A549 (cell line): ENCODE measurements at regions not wholly inside any gene's neighbourhood (a gene's known extent, or its start where the extent isn't known, plus 50 kb on each side); places are given as distances from the start of the nearest gene placed in this dataset.

Experiments used
- ATAC-seq, 2 experiments: fragments of 200-7000 bp in 1 of 2; fragments of >200 bp in 1 of 2; cut with Nextera tagmentation in 1 of 2; cut with Tn5 transposase in 1 of 2; 3 replicates each; pipeline versions ENCODE4 v1.8.0 to v1.9.1; 2018 to 2020; ENCODE audit warnings: mild to moderate bottlenecking in 1 of 2, moderate library complexity in 1 of 2
- CTCF ChIA-PET: fragments of 300-600 bp; sonication (Branson Sonifier 250); formaldehyde crosslinking; extraction: SDS; loops from one replicate; lab custom pipeline; 2021; ENCODE audit warnings: antibody characterized with exemption, inconsistent platforms; lab: Yijun Ruan, JAX
- POLR2A ChIA-PET: fragments of 350-600 bp; formaldehyde crosslinking; extraction: SDS; loops from one replicate; lab custom pipeline; 2021; ENCODE audit warnings: antibody characterized with exemption, inconsistent platforms; lab: Yijun Ruan, JAX
- DNase-seq, 2 experiments: peaks; one replicate each; pipeline versions ENCODE4 v3.0.0 to v3.0.0-alpha.2; 2011 to 2016; ENCODE audit warnings: low read depth in 1 of 2, low spot score in 1 of 2
- FAIRE-seq: peaks from 2 replicates; lab custom pipeline; 2011; peaks lifted over from hg19 to GRCh38; lab: Jason Lieb, UNC
- H3K27ac ChIP-seq, 2 experiments: fragments of >200 bp; sonication (Bioruptor Twin); formaldehyde crosslinking; 3 replicates each; pipeline ENCODE4 v1.5.1; 2016 to 2017
- H3K4me1 ChIP-seq: fragments of >200 bp; sonication (Bioruptor Twin); formaldehyde crosslinking; 3 replicates; pipeline ENCODE4 v1.6.1; 2016
- H3K4me2 ChIP-seq: fragments of >200 bp; sonication (Bioruptor Twin); formaldehyde crosslinking; 3 replicates; pipeline ENCODE4 v1.6.1; 2016
- H3K4me3 ChIP-seq: fragments of >200 bp; sonication (Bioruptor Twin); formaldehyde crosslinking; 3 replicates; pipeline ENCODE4 v1.5.1; 2016
- H3K9me3 ChIP-seq: fragments of >200 bp; sonication (Bioruptor Twin); formaldehyde crosslinking; 3 replicates; pipeline ENCODE4 v1.6.1; 2016
- BHLHE40 ChIP-seq: IDR thresholded peaks from 2 replicates; pipeline ENCODE4 v1.6.1; 2012; ENCODE audit warnings: low read depth, low read length, inconsistent platforms
- CEBPB ChIP-seq, 2 experiments: fragments of >200 bp in 1 of 2; sonication (Bioruptor Twin) in 1 of 2; formaldehyde crosslinking in 1 of 2; IDR thresholded peaks; 2 replicates each; pipeline ENCODE4 v1.6.1; 2012 to 2016
- ESRRA ChIP-seq: fragments of 150-350 bp; IDR thresholded peaks from 2 replicates; pipeline ENCODE4 v1.6.1; 2014; ENCODE audit warnings: mild to moderate bottlenecking, low read length, borderline replicate concordance
- FOSB ChIP-seq: fragments of 250-450 bp; sonication (Bioruptor Pico); IDR thresholded peaks from 2 replicates; pipeline ENCODE4 v1.5.0; 2020; ENCODE audit warnings: mild to moderate bottlenecking, moderate library complexity
- GATA3 ChIP-seq: IDR thresholded peaks from 2 replicates; pipeline ENCODE4 v1.6.1; 2012; ENCODE audit warnings: borderline replicate concordance
- HDAC2 ChIP-seq: fragments of 200-600 bp; sonication (generic); IDR thresholded peaks from 2 replicates; pipeline ENCODE4 v1.6.1; 2016
- HEYL ChIP-seq: fragments of 250-450 bp; sonication (Bioruptor Pico); IDR thresholded peaks from 2 replicates; pipeline ENCODE4 v1.8.0; 2021; ENCODE audit warnings: mild to moderate bottlenecking, moderate library complexity
- HOXA7 ChIP-seq: fragments of 250-450 bp; sonication (Bioruptor Pico); IDR thresholded peaks from 2 replicates; pipeline ENCODE4 v1.5.0; 2020; ENCODE audit warnings: mild to moderate bottlenecking, moderate library complexity
- HOXB13 ChIP-seq: fragments of 250-450 bp; sonication (Bioruptor Pico); IDR thresholded peaks from 2 replicates; pipeline ENCODE4 v1.5.0; 2020; ENCODE audit warnings: low read depth, mild to moderate bottlenecking, moderate library complexity
- JUN ChIP-seq, 2 experiments: fragments of >200 bp; sonication (Bioruptor Twin); formaldehyde crosslinking; IDR thresholded peaks; 2 replicates in 1 of 2; 3 replicates in 1 of 2; pipeline ENCODE4 v1.6.1; 2016 to 2017
- KDM1A ChIP-seq: fragments of 200-600 bp; sonication (generic); IDR thresholded peaks from 2 replicates; pipeline ENCODE4 v1.6.1; 2016; ENCODE audit warnings: low read depth, mild to moderate bottlenecking
- KDM5A ChIP-seq: fragments of 200-600 bp; sonication (generic); IDR thresholded peaks from 2 replicates; pipeline ENCODE4 v1.6.1; 2016; ENCODE audit warnings: antibody characterized with exemption, mild to moderate bottlenecking
- NPAS2 ChIP-seq: fragments of 250-450 bp; sonication (Bioruptor Pico); IDR thresholded peaks from 2 replicates; pipeline ENCODE4 v1.8.0; 2022; ENCODE audit warnings: mild to moderate bottlenecking, moderate library complexity, borderline replicate concordance
- POLR2AphosphoS2 ChIP-seq: conservative IDR thresholded peaks from 2 replicates; pipeline ENCODE4 v1.6.1; 2012; ENCODE audit warnings: low read length, improper control_type of control experiment, inconsistent platforms
- RAD21 ChIP-seq, 2 experiments: fragments of >200 bp in 1 of 2; sonication (Bioruptor Twin) in 1 of 2; formaldehyde crosslinking in 1 of 2; IDR thresholded peaks in 1 of 2; conservative IDR thresholded peaks in 1 of 2; 2 replicates in 1 of 2; 3 replicates in 1 of 2; pipeline ENCODE4 v1.6.1; 2012 to 2018; ENCODE audit warnings: inconsistent platforms in 1 of 2
- SMC3 ChIP-seq: fragments of >200 bp; sonication (Bioruptor Twin); formaldehyde crosslinking; IDR thresholded peaks from 3 replicates; pipeline ENCODE4 v1.6.1; 2018; ENCODE audit warnings: inconsistent platforms
- TFCP2L1 ChIP-seq: fragments of 250-450 bp; sonication (Bioruptor Pico); IDR thresholded peaks from 2 replicates; pipeline ENCODE4 v1.5.0; 2021; ENCODE audit warnings: mild to moderate bottlenecking
- TP53 ChIP-seq: fragments of 250-450 bp; sonication (Bioruptor Pico); IDR thresholded peaks from 2 replicates; pipeline ENCODE4 v1.5.0; 2021; ENCODE audit warnings: mild to moderate bottlenecking, moderate library complexity
- ZFP36 ChIP-seq: fragments of 450-650 bp; IDR thresholded peaks from 2 replicates; pipeline ENCODE4 v1.6.1; 2014; ENCODE audit warnings: borderline replicate concordance; ENCODE audit not compliant: partially characterized antibody
- ZNF302 ChIP-seq: fragments of 250-450 bp; sonication (Bioruptor Pico); IDR thresholded peaks from 2 replicates; pipeline ENCODE4 v1.9.0; 2021; ENCODE audit warnings: inconsistent platforms, mild to moderate bottlenecking, moderate library complexity
- WGBS: methylation state at CpG from one replicate; pipeline ENCODE4 v1.1.6; 2017; ENCODE audit errors: missing lambda C conversion rate; 5-methylcytosine and 5-hydroxymethylcytosine counted together
- TF ChIP-seq, protein P1 (sequence below): fragments of 250-450 bp; sonication (Bioruptor Pico); IDR thresholded peaks from 2 replicates; pipeline ENCODE4 v1.5.0; 2021; ENCODE audit warnings: mild to moderate bottlenecking, moderate library complexity, borderline replicate concordance
- TF ChIP-seq, protein P2 (sequence below): fragments of 200-600 bp; sonication (generic); IDR thresholded peaks from 2 replicates; pipeline ENCODE4 v1.6.1; 2016; ENCODE audit warnings: antibody characterized with exemption, mild to moderate bottlenecking, moderate library complexity
- TF ChIP-seq, protein P3 (sequence below): fragments of >200 bp; sonication (Bioruptor Twin); formaldehyde crosslinking; IDR thresholded peaks from 2 replicates; pipeline ENCODE4 v1.6.1; 2016
- TF ChIP-seq, protein P4 (sequence below): fragments of >200 bp; sonication (Bioruptor Twin); formaldehyde crosslinking; IDR thresholded peaks from 3 replicates; pipeline ENCODE4 v1.5.1; 2016

DNA sequence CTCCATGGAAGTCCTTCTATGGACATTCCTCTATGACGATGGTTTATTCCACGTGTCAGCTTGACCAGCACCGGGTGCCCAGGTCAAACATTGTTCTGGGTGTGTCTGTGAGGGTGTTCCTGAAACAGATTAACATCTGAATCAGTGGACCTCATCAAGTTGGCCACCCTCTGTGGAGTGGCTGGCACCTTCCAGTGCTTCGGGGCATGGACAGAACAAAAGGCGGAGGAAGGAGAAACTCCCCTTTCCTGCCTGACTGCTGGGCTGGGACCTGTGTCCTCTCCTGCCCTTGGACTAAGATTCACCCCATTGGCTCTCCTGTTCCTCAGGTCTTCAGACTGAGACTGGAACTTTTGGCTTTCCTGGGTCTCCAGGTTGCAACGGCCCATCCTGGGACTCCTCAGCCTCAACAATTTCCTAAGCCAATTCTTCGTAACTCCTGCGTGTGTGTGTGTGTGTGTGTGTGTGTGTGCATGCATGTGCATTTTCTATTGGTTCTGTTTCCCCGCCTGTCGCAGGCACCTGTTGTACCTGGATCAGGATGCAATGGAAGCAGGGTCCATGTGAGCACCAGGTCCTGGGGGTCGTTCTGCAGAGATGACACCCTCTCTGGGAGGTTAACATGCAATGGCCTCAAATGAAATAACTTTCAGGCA lies 357.2 kb upstream of the SALL3 start:
- TF ChIP-seq ZFP36 (no peak), ZNF302 (CRISPR knock-in tag) (no peak), JUN (IDR thresholded peaks at IDR 0.05) (no peak), HDAC2 (no peak)
- TF ChIP-seq, protein P1, sequence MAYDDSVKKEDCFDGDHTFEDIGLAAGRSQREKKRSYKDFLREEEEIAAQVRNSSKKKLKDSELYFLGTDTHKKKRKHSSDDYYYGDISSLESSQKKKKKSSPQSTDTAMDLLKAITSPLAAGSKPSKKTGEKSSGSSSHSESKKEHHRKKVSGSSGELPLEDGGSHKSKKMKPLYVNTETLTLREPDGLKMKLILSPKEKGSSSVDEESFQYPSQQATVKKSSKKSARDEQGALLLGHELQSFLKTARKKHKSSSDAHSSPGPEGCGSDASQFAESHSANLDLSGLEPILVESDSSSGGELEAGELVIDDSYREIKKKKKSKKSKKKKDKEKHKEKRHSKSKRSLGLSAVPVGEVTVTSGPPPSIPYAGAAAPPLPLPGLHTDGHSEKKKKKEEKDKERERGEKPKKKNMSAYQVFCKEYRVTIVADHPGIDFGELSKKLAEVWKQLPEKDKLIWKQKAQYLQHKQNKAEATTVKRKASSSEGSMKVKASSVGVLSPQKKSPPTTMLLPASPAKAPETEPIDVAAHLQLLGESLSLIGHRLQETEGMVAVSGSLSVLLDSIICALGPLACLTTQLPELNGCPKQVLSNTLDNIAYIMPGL (CRISPR knock-in tag): no peak
- Histone ChIP-seq H3K4me2 (no peak overlapping the region), H3K4me1 (no peaks in the 10 kb centered on the region), H3K27ac (no peak overlapping the region), H3K4me3 (no peak overlapping the region), H3K9me3 (no peaks in the 10 kb centered on the region)
- ATAC-seq (no peak), DNase-seq (no peak), FAIRE-seq (no peak)
- CTCF ChIA-PET: no interaction called here
- POLR2A ChIA-PET: no interaction called here
- 8% methylated on average over 4 of the region's 11 CpGs for WGBS

DNA sequence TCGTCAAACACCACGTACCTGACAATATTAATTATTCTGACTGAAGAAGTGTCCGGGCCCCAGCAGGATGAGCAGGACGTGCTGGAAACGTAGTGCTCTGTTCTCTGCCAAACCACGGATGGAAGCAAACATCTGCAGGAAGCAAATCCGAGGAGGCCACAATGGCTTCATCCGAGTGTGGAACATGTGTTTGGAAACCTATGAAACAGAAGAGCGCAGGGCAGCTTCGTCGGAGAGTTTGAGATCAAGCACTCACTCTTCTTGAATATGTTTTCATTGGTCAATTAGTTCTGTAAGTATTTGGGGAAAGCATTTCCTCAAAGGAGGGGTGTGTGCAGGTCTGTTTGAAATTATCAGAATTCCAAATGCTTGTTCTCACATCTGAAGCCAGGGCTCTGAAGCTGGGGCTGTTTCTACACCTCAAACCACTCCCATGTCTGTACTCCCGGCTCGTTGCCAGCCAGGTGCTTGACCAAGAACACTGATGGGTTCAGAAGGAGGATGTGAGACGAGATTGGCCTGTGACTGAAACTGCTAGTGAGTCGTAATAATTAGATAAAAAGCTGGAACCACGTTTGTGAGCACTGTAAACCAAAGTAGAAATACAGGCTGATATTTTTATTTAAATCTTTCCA lies 356.6 kb upstream of the SALL3 start:
- FAIRE-seq: no peak
- H3K9me3 ChIP-seq: no peaks in the 10 kb centered on the region
- H3K4me1 ChIP-seq: no peaks in the 10 kb centered on the region
- ChIA-PET CTCF (no interaction called here), POLR2A (no interaction called here)
- no peak overlapping the region for H3K27ac ChIP-seq
- no peak for DNase-seq
- 17% methylated on average over 16 of the region's 16 CpGs for WGBS
- no peak overlapping the region for H3K4me2 ChIP-seq
- no peak overlapping the region for H3K4me3 ChIP-seq
- TF ChIP-seq KDM5A (no peak), NPAS2 (no peak), KDM1A (no peak), ZNF302 (CRISPR knock-in tag) (no peak), POLR2AphosphoS2 (no peak), GATA3 (no peak), BHLHE40 (no peak), HOXA7 (CRISPR knock-in tag) (no peak), TFCP2L1 (CRISPR knock-in tag) (no peak), HEYL (no peak), FOSB (no peak), RAD21 (conservative IDR thresholded peaks at IDR 0.05 in 1 of 2, IDR thresholded peaks at IDR 0.05 in 1 of 2) (no peak), SMC3 (no peak), TP53 (CRISPR knock-in tag) (no peak), CEBPB (IDR thresholded peaks at IDR 0.05) (no peak), ESRRA (no peak), HOXB13 (CRISPR knock-in tag) (no peak)
- TF ChIP-seq, protein P2, sequence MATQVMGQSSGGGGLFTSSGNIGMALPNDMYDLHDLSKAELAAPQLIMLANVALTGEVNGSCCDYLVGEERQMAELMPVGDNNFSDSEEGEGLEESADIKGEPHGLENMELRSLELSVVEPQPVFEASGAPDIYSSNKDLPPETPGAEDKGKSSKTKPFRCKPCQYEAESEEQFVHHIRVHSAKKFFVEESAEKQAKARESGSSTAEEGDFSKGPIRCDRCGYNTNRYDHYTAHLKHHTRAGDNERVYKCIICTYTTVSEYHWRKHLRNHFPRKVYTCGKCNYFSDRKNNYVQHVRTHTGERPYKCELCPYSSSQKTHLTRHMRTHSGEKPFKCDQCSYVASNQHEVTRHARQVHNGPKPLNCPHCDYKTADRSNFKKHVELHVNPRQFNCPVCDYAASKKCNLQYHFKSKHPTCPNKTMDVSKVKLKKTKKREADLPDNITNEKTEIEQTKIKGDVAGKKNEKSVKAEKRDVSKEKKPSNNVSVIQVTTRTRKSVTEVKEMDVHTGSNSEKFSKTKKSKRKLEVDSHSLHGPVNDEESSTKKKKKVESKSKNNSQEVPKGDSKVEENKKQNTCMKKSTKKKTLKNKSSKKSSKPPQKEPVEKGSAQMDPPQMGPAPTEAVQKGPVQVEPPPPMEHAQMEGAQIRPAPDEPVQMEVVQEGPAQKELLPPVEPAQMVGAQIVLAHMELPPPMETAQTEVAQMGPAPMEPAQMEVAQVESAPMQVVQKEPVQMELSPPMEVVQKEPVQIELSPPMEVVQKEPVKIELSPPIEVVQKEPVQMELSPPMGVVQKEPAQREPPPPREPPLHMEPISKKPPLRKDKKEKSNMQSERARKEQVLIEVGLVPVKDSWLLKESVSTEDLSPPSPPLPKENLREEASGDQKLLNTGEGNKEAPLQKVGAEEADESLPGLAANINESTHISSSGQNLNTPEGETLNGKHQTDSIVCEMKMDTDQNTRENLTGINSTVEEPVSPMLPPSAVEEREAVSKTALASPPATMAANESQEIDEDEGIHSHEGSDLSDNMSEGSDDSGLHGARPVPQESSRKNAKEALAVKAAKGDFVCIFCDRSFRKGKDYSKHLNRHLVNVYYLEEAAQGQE: no peak
- TF ChIP-seq, protein P3, sequence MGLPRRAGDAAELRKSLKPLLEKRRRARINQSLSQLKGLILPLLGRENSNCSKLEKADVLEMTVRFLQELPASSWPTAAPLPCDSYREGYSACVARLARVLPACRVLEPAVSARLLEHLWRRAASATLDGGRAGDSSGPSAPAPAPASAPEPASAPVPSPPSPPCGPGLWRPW: no peak
- TF ChIP-seq, protein P4, sequence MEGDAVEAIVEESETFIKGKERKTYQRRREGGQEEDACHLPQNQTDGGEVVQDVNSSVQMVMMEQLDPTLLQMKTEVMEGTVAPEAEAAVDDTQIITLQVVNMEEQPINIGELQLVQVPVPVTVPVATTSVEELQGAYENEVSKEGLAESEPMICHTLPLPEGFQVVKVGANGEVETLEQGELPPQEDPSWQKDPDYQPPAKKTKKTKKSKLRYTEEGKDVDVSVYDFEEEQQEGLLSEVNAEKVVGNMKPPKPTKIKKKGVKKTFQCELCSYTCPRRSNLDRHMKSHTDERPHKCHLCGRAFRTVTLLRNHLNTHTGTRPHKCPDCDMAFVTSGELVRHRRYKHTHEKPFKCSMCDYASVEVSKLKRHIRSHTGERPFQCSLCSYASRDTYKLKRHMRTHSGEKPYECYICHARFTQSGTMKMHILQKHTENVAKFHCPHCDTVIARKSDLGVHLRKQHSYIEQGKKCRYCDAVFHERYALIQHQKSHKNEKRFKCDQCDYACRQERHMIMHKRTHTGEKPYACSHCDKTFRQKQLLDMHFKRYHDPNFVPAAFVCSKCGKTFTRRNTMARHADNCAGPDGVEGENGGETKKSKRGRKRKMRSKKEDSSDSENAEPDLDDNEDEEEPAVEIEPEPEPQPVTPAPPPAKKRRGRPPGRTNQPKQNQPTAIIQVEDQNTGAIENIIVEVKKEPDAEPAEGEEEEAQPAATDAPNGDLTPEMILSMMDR: no peak
- no peak for ATAC-seq
